SIG-M5 treated with dmso at 0.1 percent for 504 hours (cell line): ENCODE measurements at regions not wholly inside any gene's neighbourhood (a gene's known extent, or its start where the extent isn't known, plus 50 kb on each side); places are given as distances from the start of the nearest gene placed in this dataset.
A peak's percentile ranks its signal among the peaks of the same experiment; 100 is the strongest.
"Not testable (repeated sequence)": the region's sequence is repeated elsewhere in the genome, so short reads cannot be mapped to it uniquely, and the experiment has no call there.

ENCODE experiments used
- DNase-seq: peaks from one replicate; lab custom pipeline; 2025; ENCODE audit not compliant: unreplicated experiment; lab: John Stamatoyannopoulos, UW

- DNase-seq = no peak
Measured at GRCh38 chr10:61279400-61279799, 173.8 kb downstream of the TMEM26 start.

GRCh38 chr10:61278556-61278955, 174.6 kb downstream of the TMEM26 start:
- DNase-seq = no peak

- no peak for DNase-seq
Measured at GRCh38 chr10:61272781-61273180, 180.4 kb downstream of the TMEM26 start.

DNA sequence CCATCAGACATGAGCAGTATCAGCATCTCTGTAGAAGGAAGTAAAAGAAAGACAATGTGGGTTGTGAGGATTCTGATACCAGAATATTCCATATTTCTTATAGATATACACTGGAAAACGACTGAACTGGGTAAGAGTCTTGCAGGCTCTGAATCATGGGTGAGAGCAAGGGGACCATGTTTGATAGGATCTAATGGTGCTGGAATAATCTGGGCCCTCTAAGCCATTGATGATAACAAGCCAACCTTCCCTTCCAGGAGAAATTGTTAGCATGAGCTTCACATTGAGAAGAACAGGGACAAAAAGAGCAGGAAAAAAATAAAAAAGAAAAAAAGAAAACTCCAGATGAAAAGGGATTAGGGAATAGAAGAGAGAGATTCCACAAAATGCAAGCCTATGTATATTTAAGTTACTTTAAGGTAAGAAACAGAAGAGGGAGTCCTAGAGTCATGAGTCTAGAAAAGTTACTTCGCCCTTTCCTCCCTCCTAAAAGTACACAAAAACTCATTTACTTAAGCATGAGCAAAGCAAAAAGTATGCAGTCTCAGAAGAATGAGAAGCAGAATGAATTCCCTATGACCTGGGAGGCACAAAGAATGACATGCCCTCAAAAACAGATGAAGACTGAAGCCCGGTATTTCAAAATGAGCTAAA, 181.9 kb downstream of the TMEM26 start:
- DNase-seq = peak; percentile 12

DNA sequence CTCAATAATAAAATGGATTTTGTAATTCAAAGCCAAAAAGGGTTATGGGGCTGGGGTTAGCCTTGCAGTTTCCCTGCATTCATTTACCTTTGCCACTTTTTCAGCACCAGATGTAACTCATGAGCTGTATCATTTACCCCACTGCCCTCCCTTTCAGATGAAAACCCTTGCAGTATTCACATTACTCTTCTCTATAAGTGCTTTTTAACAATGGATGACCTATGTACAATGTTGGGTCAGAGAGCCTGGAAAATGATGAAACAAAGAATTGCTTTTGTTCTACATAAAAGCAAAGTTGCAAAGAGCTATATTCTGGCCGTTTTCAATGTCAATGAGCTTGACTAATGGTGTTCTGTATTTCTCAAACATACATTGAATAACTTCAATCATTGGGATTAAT, 189.7 kb downstream of the TMEM26 start:
- no peak for DNase-seq

GRCh38 chr10:61262486-61263261, 190.5 kb downstream of the TMEM26 start:
- no peak for DNase-seq

DNA sequence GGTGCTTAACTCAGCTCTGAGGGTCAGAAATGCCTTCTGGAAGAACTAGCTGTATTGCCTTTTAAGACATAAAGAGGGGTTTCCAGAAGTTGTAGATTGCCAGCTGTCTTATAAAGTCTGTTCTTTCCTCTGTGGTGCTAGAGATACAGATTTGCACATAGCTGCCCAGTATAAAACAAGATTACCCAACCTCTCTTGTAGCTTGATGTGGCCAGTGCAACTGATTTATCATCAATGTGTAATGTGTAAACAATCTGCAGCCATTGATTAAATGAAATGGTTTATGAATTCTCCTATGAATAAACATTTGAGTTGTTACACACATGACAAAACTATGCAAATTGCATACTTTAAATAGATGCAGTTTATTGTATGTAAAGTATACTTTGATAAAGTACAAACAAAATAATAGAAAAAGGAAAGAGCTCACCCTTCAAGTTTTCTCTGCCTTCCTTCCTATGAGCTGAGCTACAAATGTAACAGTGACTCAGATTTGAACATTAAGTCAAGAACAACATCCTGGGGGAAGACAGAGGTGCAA, 195.2 kb downstream of the TMEM26 start:
- no peak for DNase-seq

DNA sequence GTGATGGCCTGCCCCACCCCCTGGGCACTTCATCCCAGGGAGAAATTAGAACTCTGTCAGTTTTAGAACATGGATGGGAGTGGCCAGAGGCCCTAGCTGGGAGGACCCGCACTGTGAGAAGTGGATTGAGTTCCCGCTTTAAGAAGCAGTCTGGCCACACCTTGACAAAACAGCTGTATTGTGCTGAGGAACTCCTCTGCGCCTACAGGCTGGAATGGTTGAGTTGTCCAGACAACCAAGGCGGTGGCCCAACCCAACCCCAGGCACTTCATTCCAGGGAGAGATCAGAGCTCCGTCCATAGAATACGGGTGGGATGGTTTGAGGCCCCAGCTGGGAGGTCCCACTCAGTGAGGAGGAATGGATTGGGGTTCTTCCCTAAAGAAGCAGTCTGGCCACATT, 196.0 kb downstream of the TMEM26 start:
- DNase-seq = no peak

DNA sequence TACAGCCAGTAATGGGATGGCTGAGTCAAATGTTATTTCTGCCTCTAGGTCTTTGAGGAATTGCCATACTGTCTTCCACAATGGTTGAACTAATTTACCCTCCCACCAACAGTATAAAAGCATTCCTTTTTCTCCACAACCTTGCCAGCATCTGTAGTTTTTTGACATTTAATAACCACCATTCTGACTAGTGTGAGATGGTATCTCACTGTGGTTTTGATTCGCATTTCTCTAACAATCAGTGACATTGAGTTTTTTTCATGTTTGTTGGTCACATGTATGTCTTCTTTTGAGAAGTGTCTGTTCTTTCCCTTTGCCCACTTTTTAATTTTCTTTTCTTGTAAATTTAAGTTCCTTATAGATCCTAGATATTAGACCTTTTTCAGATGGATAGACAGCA, 200.9 kb downstream of the TMEM26 start:
- DNase-seq = not testable (repeated sequence)

GRCh38 chr10:61251089-61251488, 202.1 kb downstream of the TMEM26 start:
- no peak for DNase-seq

- no peak for DNase-seq
Measured at GRCh38 chr10:61250131-61250530, 203.1 kb downstream of the TMEM26 start.

GRCh38 chr10:61248013-61248412, 205.2 kb downstream of the TMEM26 start:
- no peak for DNase-seq

DNA sequence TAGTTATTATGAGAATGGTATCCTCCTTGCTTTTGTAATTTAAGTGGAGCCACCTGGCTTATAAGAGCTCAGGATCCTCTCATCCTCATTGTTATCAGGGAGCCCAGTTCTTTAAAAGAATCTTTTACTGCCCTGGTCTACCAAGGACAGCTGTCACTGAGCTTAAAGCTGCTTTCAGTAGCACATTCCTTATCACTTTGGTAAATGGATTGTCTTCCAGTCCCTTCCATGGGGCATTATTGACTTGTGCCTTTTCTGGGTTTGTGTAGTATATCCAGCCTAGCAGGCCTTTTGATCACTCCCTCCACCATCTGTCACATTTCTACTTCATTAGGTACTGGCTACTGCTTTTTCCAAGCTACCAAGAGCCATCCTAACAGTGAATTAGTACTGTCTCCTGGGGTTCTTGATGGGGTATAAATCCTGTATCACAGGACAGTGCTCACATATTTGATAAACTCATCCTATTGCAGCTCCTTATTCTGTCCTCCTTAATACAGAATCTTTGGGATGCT, 208.9 kb downstream of the TMEM26 start:
- DNase-seq = no peak

DNA sequence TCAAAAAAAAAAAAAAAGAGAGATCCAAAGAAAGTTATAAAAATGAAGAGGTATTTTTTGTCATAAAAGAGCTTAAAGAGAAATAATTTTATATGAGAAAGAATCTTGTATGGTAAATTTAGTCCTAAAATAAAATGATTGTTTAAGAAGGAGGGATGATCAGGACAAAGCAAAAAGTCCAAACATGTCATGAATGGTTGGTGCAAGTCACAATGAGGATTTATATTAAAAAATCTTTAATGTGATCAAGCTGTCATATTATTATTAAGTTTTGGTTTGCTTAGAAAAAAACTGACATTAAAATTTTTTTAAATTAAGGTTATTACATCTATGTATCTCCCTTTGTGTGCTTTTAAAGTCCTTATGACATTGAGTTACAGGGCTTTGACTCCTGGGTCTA, 220.4 kb downstream of the TMEM26 start:
- DNase-seq = no peak

DNA sequence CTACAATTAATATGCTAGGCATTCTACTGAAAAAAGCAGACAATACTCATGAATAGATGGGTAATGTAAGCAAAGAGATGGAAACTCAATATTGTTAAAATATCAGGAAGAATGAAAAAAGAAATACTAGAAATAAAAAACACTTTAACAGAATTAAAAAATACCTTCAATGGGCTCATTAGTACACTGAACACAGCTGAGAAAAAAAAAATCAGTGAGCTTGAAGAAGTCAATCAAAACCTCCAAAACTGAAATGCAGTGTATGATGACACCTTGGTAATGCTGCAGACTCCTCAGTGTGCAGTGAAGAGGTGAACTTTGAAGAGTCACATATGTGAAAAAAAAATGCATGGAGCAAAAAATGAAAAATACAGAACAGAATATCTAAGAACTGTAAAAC, 227.2 kb downstream of the TMEM26 start:
- no peak for DNase-seq

DNA sequence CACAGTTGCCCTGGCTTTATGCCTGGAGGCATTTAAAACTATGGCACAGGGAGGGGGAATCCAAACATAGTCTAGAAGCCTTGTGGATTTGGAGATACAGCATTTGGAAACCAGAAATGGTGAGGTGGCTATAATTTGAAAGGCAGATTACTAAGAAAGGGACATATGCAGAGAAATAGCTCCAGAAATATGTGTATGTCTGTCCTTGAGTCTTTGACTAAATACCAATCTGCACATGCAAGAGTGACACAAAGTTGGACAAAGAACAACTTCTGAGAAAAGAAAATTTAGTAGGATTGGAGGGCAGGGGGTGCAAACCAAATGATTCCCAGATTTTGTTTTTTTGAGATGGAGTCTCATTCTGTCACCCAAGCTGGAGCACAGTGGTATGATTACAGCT, 229.6 kb downstream of the TMEM26 start:
- no peak for DNase-seq

DNA sequence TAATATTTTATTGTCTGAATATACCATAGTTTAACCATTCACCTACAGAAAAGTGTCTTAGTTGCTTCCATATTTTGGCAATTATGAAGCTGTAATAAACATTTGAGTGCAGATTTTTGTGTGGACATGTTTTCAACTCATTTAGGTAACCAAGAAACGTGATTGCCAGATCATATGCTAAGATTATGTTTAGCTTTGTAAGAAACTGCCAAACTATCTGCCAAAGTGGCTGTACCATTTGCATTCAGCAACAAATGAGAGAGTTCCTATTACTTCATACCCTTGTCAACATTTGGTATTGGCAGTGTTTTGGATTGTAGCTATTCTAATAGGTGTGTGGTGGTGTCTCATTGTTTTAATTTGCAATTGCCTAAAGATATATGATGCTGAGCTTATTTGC, 233.5 kb downstream of the TMEM26 start:
- DNase-seq = no peak

DNA sequence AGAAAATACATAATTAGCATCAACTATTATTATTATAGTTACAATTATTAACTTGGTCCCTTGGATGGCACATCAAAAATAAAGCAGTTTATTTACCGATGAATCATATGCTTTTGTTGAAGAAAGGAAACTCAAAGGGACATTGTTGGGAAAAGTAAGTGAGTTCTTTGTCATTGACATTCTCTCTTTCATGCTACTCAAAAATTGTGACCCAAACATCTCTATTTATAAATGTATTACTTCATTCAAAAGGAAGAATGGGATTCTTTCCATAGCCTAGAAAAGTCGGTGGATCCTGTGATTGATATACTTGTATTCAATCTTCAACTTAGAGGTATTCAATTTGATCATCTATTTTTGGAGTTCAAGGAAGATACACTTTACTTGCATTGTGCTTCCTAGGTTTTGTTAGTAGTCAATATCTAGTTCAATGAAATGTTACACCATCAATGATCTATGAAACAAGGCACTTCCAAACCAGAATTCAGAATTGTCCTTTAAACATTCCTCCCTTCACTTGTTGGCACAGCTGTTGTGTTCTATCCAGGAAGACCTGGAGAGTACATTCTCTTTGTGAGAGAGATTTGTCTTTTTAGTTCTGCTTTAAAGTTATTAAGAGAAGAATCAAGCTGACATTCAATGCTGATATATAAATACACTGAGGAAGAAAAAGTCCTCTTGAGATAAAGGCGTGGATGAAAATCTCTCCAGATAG, 235.2 kb downstream of the TMEM26 start:
- DNase-seq = no peak

GRCh38 chr10:61215246-61215645, 237.9 kb downstream of the TMEM26 start:
- no peak for DNase-seq

DNA sequence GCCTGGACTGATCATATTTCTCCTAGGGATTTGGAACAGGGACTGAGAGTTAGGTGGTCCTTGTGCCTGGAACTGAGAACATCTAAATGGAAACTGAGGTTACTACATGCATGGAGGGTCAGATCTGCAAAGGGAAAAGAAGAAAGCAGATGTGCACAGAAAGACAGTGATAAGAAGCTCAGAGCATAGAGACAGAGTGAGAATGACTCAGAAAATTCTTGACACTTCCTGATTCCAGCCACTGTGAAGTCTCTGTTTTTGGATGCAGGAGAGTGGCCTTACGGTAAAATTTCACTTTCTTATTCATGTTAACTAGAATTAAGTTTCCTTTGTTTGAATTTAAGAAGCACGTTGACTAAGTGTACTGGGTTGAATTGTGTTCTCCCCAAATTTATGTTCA, 241.7 kb downstream of the TMEM26 start:
- no peak for DNase-seq

DNA sequence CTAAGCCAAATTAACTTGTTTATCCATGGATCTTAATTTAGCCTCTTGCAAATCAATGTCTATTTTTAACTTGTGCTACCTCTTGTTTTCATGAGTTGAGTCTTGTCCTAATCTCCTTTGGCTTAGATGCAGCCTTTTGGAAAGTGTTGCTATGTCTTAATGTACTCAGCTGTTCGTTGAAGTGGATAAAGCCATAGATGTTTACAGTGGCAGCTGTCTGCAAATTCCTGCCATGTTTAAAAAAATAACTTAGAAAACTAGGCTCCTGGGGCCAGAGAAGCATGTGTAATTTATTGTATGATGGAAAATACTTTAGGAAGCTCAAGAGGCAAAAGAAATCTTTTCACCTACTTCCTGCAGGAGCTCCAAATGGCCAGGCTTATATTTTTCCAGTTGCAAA, 253.1 kb upstream of the RHOBTB1 start:
- DNase-seq = no peak

DNA sequence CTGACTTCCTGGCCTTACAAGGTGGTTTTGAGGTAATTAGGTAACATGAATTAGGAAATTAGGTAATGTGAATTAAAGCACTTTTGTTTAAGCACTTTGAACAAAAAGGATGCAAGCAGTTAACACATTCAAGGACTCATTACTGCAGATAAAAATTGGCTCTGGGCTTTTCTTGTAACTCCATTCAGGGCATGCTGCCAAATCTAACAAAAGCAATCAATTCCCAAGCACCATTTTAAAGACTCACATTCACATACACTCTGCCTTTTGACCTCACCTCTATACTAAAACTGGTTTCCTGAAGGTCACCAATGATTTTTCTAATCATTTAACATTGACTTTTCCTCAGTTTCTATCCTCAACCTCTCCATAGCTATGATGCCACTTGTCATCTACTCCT, 251.2 kb upstream of the RHOBTB1 start:
- DNase-seq = no peak
